Neural cell (in vitro differentiated cells): ENCODE measurements at regions not wholly inside any gene's neighbourhood (a gene's known extent, or its start where the extent isn't known, plus 50 kb on each side); places are given as distances from the start of the nearest gene placed in this dataset.

Experiments
- H2AFZ ChIP-seq: fragments of 200-600, 300-800 bp; sonication (generic), shearing (Covaris generic); 2 replicates; pipeline ENCODE4 v1.6.0; 2014; ENCODE audit warnings: low read depth, mild to moderate bottlenecking, antibody characterized with exemption, low read length, moderate library complexity
- H3F3A ChIP-seq: fragments of 200-600 bp; shearing (Covaris generic); 2 replicates; pipeline ENCODE4 v1.6.1; 2016; ENCODE audit warnings: mild to moderate bottlenecking, moderate library complexity, mixed read lengths, antibody characterized with exemption, low read length; ENCODE audit not compliant: insufficient read depth, poor library complexity, severe bottlenecking
- H3K27ac ChIP-seq: fragments of 200-600, 300-800 bp; sonication (generic), shearing (Covaris generic); 2 replicates; pipeline ENCODE4 v1.5.1; 2014; ENCODE audit warnings: mild to moderate bottlenecking, low read length, moderate library complexity
- H3K27me3 ChIP-seq: fragments of 300-800, 200-600 bp; sonication (generic), shearing (Covaris generic); 2 replicates; pipeline ENCODE4 v1.6.0; 2014; ENCODE audit warnings: mild to moderate bottlenecking, low read depth, low read length, moderate library complexity; ENCODE audit not compliant: insufficient read depth
- H3K36me3 ChIP-seq: fragments of 300-800, 200-600 bp; sonication (generic), shearing (Covaris generic); 2 replicates; pipeline ENCODE4 v1.5.1; 2014; ENCODE audit warnings: mild to moderate bottlenecking, antibody characterized with exemption, low read length, moderate library complexity; ENCODE audit not compliant: insufficient read depth
- H3K4me2 ChIP-seq: fragments of 300-800, 200-600 bp; sonication (generic), shearing (Covaris generic); 2 replicates; pipeline ENCODE4 v1.6.0; 2014; ENCODE audit warnings: mild to moderate bottlenecking, low read length
- H3K4me3 ChIP-seq: fragments of 300-800, 200-600 bp; sonication (generic), shearing (Covaris generic); 2 replicates; pipeline ENCODE4 v1.5.1; 2014; ENCODE audit warnings: mild to moderate bottlenecking, low read length, moderate library complexity
- H3K79me2 ChIP-seq: fragments of 200-600 bp; shearing (Covaris generic); replicated peaks from 2 replicates; pipeline ENCODE4 v1.6.0; 2014; ENCODE audit warnings: mild to moderate bottlenecking, low read length, moderate library complexity; ENCODE audit not compliant: insufficient read depth
- H3K9ac ChIP-seq: fragments of 300-800, 200-600 bp; sonication (generic), shearing (Covaris generic); 2 replicates; pipeline ENCODE4 v1.6.1; 2016; ENCODE audit warnings: mild to moderate bottlenecking, low read length, mixed read lengths
- H3K9me2 ChIP-seq: fragments of 200-600 bp; shearing (Covaris generic); 2 replicates; pipeline ENCODE4 v1.6.1; 2016; ENCODE audit warnings: mild to moderate bottlenecking, low read length, mixed read lengths; ENCODE audit not compliant: insufficient read depth
- H3K9me3 ChIP-seq: fragments of 200-600, 300-800 bp; sonication (generic), shearing (Covaris generic); 2 replicates; pipeline ENCODE4 v1.6.1; 2016; ENCODE audit warnings: mild to moderate bottlenecking, mixed run types, low read length, moderate library complexity, mixed read lengths
- H4K20me1 ChIP-seq: fragments of 200-600 bp; shearing (Covaris generic); 2 replicates; pipeline ENCODE4 v1.6.1; 2016; ENCODE audit warnings: mild to moderate bottlenecking, mixed run types; ENCODE audit not compliant: insufficient read depth
- EP300 ChIP-seq: fragments of 450-650 bp; conservative IDR thresholded peaks from 2 replicates; pipeline ENCODE4 v1.6.1; 2014; ENCODE audit warnings: antibody characterized with exemption, mild to moderate bottlenecking, moderate library complexity; ENCODE audit not compliant: poor library complexity, severe bottlenecking
- EZH2 ChIP-seq: fragments of 200-600, 300-800 bp; shearing (Covaris generic), sonication (generic); IDR thresholded peaks from 2 replicates; pipeline ENCODE4 v1.6.1; 2014; ENCODE audit warnings: antibody characterized with exemption, low read length, borderline replicate concordance, mild to moderate bottlenecking; ENCODE audit not compliant: insufficient read depth, poor library complexity, severe bottlenecking
- MXI1 ChIP-seq: fragments of 450-650 bp; conservative IDR thresholded peaks from 2 replicates; pipeline ENCODE4 v1.6.1; 2014; ENCODE audit warnings: antibody characterized with exemption, mild to moderate bottlenecking; ENCODE audit not compliant: poor library complexity, severe bottlenecking
- POLR2AphosphoS5 ChIP-seq: IDR thresholded peaks from 2 replicates; pipeline ENCODE4 v1.6.1; 2012
- RAD21 ChIP-seq: fragments of 450-650 bp; conservative IDR thresholded peaks from 2 replicates; pipeline ENCODE4 v1.6.1; 2014; ENCODE audit warnings: antibody characterized with exemption, mild to moderate bottlenecking, moderate library complexity
- SMC3 ChIP-seq: fragments of 450-650 bp; conservative IDR thresholded peaks from 2 replicates; pipeline ENCODE4 v1.6.1; 2014; ENCODE audit warnings: antibody characterized with exemption, mild to moderate bottlenecking, moderate library complexity; ENCODE audit not compliant: poor library complexity
- TAF1 ChIP-seq: IDR thresholded peaks from 2 replicates; pipeline ENCODE4 v1.6.1; 2012; ENCODE audit warnings: low read depth
- TF ChIP-seq, protein P1 (sequence below): IDR thresholded peaks from 2 replicates; pipeline ENCODE4 v1.6.1; 2012; ENCODE audit warnings: borderline replicate concordance
- TF ChIP-seq, protein P2 (sequence below): fragments of 450-650 bp; IDR thresholded peaks from 2 replicates; pipeline ENCODE4 v1.5.1; 2014; ENCODE audit warnings: antibody characterized with exemption, mild to moderate bottlenecking, moderate library complexity; ENCODE audit not compliant: poor library complexity, severe bottlenecking

DNA sequence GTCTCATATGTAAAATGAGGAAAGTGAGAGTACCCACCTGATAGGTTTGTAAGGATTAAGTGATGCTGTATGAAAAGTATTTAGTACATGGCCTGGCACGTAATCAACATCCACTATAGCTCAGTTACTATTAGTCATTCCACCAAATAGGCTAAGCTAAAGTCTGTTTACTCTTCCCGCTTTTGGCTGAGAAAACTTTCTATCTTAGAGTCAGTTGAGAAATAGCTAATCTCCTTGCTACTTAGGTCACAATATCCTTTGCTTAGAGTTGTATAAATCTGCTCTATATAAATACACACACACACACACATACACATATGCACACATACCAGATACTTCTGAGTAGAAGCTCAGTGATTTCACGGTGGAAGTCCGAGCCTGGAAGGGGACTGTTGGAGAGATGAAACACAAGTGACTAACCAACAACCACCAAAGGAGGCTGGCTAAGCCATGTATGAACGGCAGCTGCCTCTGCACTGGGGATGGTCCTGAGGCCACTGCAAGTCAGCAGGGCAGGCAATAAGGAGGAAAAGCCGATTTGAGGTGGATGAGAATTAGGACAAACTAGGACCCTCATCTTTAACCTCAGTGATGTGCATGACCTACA lies 104.6 kb upstream of the EPHA4 start:
- TF ChIP-seq TAF1 (no peak), EP300 (no peak), SMC3 (no peak), RAD21 (no peak), EZH2 (no peak), MXI1 (no peak), POLR2AphosphoS5 (no peak)
- TF ChIP-seq, protein P1, sequence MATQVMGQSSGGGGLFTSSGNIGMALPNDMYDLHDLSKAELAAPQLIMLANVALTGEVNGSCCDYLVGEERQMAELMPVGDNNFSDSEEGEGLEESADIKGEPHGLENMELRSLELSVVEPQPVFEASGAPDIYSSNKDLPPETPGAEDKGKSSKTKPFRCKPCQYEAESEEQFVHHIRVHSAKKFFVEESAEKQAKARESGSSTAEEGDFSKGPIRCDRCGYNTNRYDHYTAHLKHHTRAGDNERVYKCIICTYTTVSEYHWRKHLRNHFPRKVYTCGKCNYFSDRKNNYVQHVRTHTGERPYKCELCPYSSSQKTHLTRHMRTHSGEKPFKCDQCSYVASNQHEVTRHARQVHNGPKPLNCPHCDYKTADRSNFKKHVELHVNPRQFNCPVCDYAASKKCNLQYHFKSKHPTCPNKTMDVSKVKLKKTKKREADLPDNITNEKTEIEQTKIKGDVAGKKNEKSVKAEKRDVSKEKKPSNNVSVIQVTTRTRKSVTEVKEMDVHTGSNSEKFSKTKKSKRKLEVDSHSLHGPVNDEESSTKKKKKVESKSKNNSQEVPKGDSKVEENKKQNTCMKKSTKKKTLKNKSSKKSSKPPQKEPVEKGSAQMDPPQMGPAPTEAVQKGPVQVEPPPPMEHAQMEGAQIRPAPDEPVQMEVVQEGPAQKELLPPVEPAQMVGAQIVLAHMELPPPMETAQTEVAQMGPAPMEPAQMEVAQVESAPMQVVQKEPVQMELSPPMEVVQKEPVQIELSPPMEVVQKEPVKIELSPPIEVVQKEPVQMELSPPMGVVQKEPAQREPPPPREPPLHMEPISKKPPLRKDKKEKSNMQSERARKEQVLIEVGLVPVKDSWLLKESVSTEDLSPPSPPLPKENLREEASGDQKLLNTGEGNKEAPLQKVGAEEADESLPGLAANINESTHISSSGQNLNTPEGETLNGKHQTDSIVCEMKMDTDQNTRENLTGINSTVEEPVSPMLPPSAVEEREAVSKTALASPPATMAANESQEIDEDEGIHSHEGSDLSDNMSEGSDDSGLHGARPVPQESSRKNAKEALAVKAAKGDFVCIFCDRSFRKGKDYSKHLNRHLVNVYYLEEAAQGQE, result no peak
- TF ChIP-seq, protein P2, sequence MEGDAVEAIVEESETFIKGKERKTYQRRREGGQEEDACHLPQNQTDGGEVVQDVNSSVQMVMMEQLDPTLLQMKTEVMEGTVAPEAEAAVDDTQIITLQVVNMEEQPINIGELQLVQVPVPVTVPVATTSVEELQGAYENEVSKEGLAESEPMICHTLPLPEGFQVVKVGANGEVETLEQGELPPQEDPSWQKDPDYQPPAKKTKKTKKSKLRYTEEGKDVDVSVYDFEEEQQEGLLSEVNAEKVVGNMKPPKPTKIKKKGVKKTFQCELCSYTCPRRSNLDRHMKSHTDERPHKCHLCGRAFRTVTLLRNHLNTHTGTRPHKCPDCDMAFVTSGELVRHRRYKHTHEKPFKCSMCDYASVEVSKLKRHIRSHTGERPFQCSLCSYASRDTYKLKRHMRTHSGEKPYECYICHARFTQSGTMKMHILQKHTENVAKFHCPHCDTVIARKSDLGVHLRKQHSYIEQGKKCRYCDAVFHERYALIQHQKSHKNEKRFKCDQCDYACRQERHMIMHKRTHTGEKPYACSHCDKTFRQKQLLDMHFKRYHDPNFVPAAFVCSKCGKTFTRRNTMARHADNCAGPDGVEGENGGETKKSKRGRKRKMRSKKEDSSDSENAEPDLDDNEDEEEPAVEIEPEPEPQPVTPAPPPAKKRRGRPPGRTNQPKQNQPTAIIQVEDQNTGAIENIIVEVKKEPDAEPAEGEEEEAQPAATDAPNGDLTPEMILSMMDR, result no peak
- Histone ChIP-seq H4K20me1 (no peaks in the 10 kb centered on the region), H3K4me3 (no peak overlapping the region), H3K79me2 (no peaks in the 10 kb centered on the region), H3F3A (no peaks in the 10 kb centered on the region), H3K4me2 (no peak overlapping the region), H3K27ac (no peak overlapping the region), H3K36me3 (no peaks in the 10 kb centered on the region), H3K9me2 (no peaks in the 10 kb centered on the region), H3K27me3 (no peaks in the 10 kb centered on the region), H3K9ac (no peak overlapping the region), H2AFZ (no peak overlapping the region), H3K9me3 (no peaks in the 10 kb centered on the region)

DNA sequence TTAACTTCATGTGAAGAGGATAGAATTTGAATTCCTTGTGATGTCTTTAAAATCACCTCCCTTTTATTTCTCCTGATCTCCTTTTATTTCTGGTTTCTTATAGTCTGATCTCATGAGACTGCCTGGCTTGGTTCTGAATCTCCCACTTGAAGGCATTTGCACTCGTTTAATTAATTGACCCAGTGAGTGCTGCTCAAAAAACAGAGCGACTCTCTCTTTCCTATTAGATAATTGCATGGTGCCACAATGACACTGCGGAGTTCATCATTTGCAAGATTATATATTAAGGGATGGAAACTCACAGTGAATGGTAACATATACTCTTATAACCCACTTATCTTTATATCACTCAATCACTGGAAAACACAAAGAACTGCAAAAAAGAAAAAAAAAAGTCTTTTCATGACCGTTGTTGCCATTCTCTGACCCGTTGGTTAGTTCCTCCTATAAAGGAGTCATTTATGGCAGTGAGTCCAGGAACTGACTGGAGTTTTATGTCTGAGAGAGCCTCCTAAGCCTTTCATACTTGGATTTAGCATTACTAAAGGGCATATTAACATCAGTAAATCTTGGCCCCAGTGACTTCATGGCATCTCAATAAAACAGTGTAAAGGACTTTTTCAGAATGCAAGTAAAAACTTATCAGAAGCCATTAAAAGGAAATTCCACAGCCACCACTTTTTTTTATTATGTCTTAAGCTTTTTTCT lies 103.3 kb upstream of the EPHA4 start:
- Histone ChIP-seq H3F3A (no peaks in the 10 kb centered on the region), H3K4me3 (no peak overlapping the region), H3K9ac (no peak overlapping the region), H3K4me2 (no peak overlapping the region), H3K27ac (no peak overlapping the region), H3K9me3 (no peaks in the 10 kb centered on the region), H4K20me1 (no peaks in the 10 kb centered on the region), H3K9me2 (no peaks in the 10 kb centered on the region), H3K36me3 (no peaks in the 10 kb centered on the region), H3K27me3 (no peaks in the 10 kb centered on the region), H2AFZ (no peak overlapping the region), H3K79me2 (no peaks in the 10 kb centered on the region)
- TF ChIP-seq TAF1, result no peak
- no peak for TF ChIP-seq EZH2
- no peak for TF ChIP-seq RAD21
- no peak for TF ChIP-seq SMC3
- TF ChIP-seq MXI1, result no peak
- TF ChIP-seq, protein P2, result no peak
- TF ChIP-seq, protein P1, result no peak
- no peak for TF ChIP-seq POLR2AphosphoS5
- no peak for TF ChIP-seq EP300
